MCF 10A (cell line): ENCODE measurements at regions not wholly inside any gene's neighbourhood (a gene's known extent, or its start where the extent isn't known, plus 50 kb on each side); places are given as distances from the start of the nearest gene placed in this dataset.

ENCODE experiments used
- BruUV-seq: library from RNA; stranded (reverse); fragments of 400-500 nt; replicated peaks from 2 replicates; lab custom pipeline; 2021; lab: Mats Ljungman, UMichigan
- CTCF ChIA-PET: fragments of 300-600 bp; sonication (Branson Sonifier 250); formaldehyde crosslinking; extraction: SDS; loops from one replicate; lab custom pipeline; 2021; ENCODE audit warnings: antibody characterized with exemption, inconsistent platforms; lab: Yijun Ruan, JAX
- POLR2A ChIA-PET: fragments of 300-600, 350-650 bp; sonication (Branson Sonifier 250); formaldehyde crosslinking; extraction: SDS; loops from one replicate; lab custom pipeline; 2020; ENCODE audit warnings: antibody characterized with exemption, inconsistent platforms; lab: Yijun Ruan, JAX
- DNase-seq: peaks from one replicate; pipeline ENCODE4 v3.0.0-alpha.2; 2018; ENCODE audit not compliant: unreplicated experiment
- H3K27ac Mint-ChIP-seq: one replicate; pipeline ENCODE4 v1.8.0; 2022; ENCODE audit warnings: mild to moderate bottlenecking, low read depth, mixed read lengths; ENCODE audit not compliant: unreplicated experiment
- H3K27me3 Mint-ChIP-seq: one replicate; pipeline ENCODE4 v1.8.0; 2022; ENCODE audit warnings: mixed read lengths; ENCODE audit not compliant: insufficient read depth, unreplicated experiment
- H3K36me3 Mint-ChIP-seq: one replicate; pipeline ENCODE4 v1.8.0; 2022; ENCODE audit warnings: mild to moderate bottlenecking, moderate library complexity, mixed read lengths; ENCODE audit not compliant: insufficient read depth, unreplicated experiment
- H3K4me1 Mint-ChIP-seq: one replicate; pipeline ENCODE4 v1.8.0; 2022; ENCODE audit warnings: mixed read lengths; ENCODE audit not compliant: insufficient read depth, unreplicated experiment
- H3K4me3 Mint-ChIP-seq: one replicate; pipeline ENCODE4 v1.8.0; 2022; ENCODE audit warnings: mild to moderate bottlenecking, moderate library complexity, mixed read lengths; ENCODE audit not compliant: unreplicated experiment
- H3K9me3 Mint-ChIP-seq: one replicate; pipeline ENCODE4 v1.8.0; 2022; ENCODE audit warnings: mixed read lengths; ENCODE audit not compliant: unreplicated experiment
- intact Hi-C: fragments of 100-400 bp; cut with micrococcal nuclease; formaldehyde crosslinking; loops from 2 replicates; pipeline ENCODE4 v1.14.1; 2022
- TF ChIP-seq, protein P1 (sequence below): fragments of 200-600 bp; IDR thresholded peaks from one replicate; pipeline ENCODE4 v1.8.0; 2022; ENCODE audit warnings: antibody characterized with exemption, mild to moderate bottlenecking; ENCODE audit not compliant: unreplicated experiment

DNA sequence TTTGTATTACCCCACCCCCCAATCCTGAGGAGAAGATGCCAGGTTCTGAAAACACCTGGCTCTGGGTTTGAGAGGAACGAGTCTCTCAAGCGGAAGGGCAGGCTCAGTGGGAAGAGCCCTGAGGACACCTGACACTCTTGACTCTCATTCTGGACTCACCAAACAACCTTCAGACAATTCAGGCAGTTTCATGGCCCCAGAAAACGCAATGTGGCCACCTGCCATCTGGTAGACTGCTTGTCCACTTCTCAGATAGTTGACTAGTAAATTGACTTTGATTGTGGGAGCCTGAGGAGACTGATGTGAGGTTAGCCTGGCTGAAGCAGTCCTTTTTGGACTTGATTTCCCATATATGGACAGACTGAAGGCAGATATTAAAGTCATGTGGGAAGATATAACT is 117.5 kb upstream of the FSTL4 start:
- no peak overlapping the region for H3K27ac Mint-ChIP-seq
- BruUV-seq = no TSS peak
- no peaks in the 10 kb centered on the region for H3K36me3 Mint-ChIP-seq
- intact Hi-C loops = no loop called here
- no peaks in the 10 kb centered on the region for H3K4me1 Mint-ChIP-seq
- no peak overlapping the region for H3K4me3 Mint-ChIP-seq
- no peak for DNase-seq
- POLR2A ChIA-PET = no interaction called here
- TF ChIP-seq, protein P1, sequence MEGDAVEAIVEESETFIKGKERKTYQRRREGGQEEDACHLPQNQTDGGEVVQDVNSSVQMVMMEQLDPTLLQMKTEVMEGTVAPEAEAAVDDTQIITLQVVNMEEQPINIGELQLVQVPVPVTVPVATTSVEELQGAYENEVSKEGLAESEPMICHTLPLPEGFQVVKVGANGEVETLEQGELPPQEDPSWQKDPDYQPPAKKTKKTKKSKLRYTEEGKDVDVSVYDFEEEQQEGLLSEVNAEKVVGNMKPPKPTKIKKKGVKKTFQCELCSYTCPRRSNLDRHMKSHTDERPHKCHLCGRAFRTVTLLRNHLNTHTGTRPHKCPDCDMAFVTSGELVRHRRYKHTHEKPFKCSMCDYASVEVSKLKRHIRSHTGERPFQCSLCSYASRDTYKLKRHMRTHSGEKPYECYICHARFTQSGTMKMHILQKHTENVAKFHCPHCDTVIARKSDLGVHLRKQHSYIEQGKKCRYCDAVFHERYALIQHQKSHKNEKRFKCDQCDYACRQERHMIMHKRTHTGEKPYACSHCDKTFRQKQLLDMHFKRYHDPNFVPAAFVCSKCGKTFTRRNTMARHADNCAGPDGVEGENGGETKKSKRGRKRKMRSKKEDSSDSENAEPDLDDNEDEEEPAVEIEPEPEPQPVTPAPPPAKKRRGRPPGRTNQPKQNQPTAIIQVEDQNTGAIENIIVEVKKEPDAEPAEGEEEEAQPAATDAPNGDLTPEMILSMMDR = no peak
- CTCF ChIA-PET = no interaction called here
- H3K9me3 Mint-ChIP-seq = no peaks in the 10 kb centered on the region
- H3K27me3 Mint-ChIP-seq = peaks cover 25% of the 10 kb centered on the region

DNA sequence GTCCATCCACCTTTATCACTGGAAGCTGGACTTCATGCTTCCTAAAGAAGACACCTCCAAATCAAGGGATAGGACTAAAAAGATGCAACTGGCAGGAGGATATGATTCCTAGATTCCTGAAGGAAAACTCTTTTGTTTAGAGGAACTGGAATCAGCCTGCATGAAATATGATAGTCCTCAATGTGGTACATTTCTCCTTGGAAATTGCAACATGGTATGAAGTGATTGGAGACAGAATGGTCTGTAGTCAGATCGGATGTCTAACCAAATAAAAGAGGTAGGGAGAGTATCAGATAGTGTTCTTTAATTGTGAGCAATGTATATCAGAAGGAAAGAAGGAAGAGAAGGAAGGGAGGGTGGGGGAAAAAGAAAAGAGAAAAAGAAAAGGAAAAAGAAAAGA is 116.1 kb upstream of the FSTL4 start:
- DNase-seq = no peak
- TF ChIP-seq, protein P1 = no peak
- Mint-ChIP-seq H3K9me3 (no peaks in the 10 kb centered on the region), H3K27ac (no peak overlapping the region), H3K36me3 (no peaks in the 10 kb centered on the region), H3K4me3 (no peak overlapping the region), H3K27me3 (peaks cover 28% of the 10 kb centered on the region), H3K4me1 (no peaks in the 10 kb centered on the region)
- ChIA-PET POLR2A (no interaction called here), CTCF (interaction anchor here (0.8 kb wide), 1 partner anchor 18 kb away, joined by 3 read pairs; no protein-coding TSS in a partner anchor)
- BruUV-seq = no TSS peak
- intact Hi-C loops = no loop called here

DNA sequence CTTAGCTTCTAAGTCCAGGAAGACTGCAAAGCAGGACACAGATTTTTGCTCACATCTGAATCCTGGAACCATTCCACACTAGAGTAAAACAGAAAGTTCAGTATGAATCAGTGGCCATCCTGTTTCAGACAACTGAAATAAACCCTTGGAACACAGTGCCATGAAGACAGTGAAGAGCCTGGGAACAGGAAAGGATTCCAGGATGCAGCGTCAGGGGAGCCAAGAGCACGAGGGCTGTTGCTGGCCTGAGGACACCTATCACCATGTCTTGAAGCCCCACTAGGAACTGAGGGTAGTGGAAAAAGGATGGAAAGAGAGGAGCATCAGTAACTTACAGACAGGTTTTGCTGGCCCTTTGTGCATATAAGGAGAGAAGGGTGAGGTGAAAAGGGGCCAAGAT is 115.3 kb upstream of the FSTL4 start:
- no peak for DNase-seq
- H3K4me1 Mint-ChIP-seq = no peaks in the 10 kb centered on the region
- TF ChIP-seq, protein P1 = no peak
- no peak overlapping the region for H3K4me3 Mint-ChIP-seq
- no peaks in the 10 kb centered on the region for H3K36me3 Mint-ChIP-seq
- intact Hi-C loops = no loop called here
- ChIA-PET POLR2A (no interaction called here), CTCF (no interaction called here)
- peaks cover 1% of the 10 kb centered on the region for H3K9me3 Mint-ChIP-seq
- BruUV-seq = no TSS peak
- peaks cover 28% of the 10 kb centered on the region for H3K27me3 Mint-ChIP-seq
- H3K27ac Mint-ChIP-seq = no peak overlapping the region

DNA sequence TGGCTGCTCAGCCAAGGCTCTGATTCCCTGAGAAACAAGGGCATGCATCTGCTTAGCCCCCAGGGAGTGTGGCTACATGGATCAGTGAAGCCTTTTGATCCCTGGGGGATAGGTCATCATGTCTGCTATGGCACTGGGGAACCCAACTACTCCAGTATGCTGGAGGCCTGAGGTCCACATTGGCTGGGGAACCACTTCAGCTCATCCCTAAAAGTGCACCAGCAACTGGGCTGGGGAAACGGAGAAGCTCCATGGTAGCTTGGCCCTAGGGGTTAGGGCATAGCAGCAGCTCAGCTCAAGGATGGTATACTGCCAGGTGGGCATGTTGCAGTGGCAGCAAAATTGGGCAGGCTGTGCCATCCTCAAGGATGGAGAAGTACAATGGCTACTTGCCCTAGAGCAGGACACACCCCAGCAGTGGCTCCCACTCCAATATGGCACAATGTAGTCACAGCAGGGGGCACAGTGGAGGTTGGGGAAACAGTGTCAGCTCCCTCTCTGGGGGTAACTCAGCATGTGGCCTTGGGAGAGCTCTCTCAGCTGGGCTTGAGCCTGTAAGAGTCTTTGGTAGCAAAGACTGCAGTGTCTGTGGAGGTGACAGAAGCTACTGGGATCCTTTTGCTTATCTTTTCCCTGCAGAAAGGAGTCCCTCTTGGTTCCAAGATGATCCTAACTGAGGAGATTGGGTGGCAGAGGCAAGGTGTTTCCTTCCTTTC is 111.5 kb upstream of the FSTL4 start:
- TF ChIP-seq, protein P1 = no peak
- POLR2A ChIA-PET = interaction anchor here (0.6 to 0.9 kb wide), 2 partner anchors 24 to 29 kb away, joined by 3 read pairs; no protein-coding TSS in a partner anchor
- peaks cover 21% of the 10 kb centered on the region for H3K9me3 Mint-ChIP-seq
- H3K4me3 Mint-ChIP-seq = no peak overlapping the region
- no peak for DNase-seq
- no peak overlapping the region for H3K27ac Mint-ChIP-seq
- BruUV-seq = no TSS peak
- no peaks in the 10 kb centered on the region for H3K4me1 Mint-ChIP-seq
- intact Hi-C loops = no loop called here
- H3K27me3 Mint-ChIP-seq = peaks cover 44% of the 10 kb centered on the region
- H3K36me3 Mint-ChIP-seq = no peaks in the 10 kb centered on the region
- CTCF ChIA-PET = no interaction called here
